ENCODE measurements at regions not wholly inside any gene's neighbourhood (a gene's known extent, or its start where the extent isn't known, plus 50 kb on each side); places are given as distances from the start of the nearest gene placed in this dataset.

DNA sequence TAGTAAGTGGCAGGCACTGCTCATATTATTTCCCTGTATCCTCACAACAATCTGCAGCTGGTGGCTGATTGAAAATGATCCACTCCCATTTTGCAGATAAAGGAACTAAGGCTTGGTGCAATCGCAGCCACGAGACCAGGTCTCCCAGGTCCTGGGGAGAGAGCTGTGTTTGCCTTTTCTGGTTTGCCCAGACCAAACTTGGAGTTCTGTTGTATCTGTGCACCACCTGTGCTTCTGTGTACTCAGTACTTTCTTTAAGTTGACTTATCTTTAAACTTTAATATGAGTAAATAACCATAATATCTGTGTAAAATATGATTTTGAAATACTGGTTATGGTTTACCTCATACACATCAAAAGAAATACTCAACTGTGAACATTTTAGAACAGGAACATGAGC is 625.7 kb upstream of the CFAP20DC start:
- Histone ChIP-seq H3K4me1 (no peaks in the 10 kb centered on the region), H3K27me3 (no peaks in the 10 kb centered on the region), H3K36me3 (no peaks in the 10 kb centered on the region), H3K9ac (no peak overlapping the region), H3K9me3 (no peaks in the 10 kb centered on the region), H4K20me1 (no peaks in the 10 kb centered on the region), H3K4me3 (no peak overlapping the region), H3K27ac (no peak overlapping the region), H3K4me2 (no peak overlapping the region)
- no peak for TF ChIP-seq Cebpa-rat (IDR thresholded peaks at IDR 0.05)

DNA sequence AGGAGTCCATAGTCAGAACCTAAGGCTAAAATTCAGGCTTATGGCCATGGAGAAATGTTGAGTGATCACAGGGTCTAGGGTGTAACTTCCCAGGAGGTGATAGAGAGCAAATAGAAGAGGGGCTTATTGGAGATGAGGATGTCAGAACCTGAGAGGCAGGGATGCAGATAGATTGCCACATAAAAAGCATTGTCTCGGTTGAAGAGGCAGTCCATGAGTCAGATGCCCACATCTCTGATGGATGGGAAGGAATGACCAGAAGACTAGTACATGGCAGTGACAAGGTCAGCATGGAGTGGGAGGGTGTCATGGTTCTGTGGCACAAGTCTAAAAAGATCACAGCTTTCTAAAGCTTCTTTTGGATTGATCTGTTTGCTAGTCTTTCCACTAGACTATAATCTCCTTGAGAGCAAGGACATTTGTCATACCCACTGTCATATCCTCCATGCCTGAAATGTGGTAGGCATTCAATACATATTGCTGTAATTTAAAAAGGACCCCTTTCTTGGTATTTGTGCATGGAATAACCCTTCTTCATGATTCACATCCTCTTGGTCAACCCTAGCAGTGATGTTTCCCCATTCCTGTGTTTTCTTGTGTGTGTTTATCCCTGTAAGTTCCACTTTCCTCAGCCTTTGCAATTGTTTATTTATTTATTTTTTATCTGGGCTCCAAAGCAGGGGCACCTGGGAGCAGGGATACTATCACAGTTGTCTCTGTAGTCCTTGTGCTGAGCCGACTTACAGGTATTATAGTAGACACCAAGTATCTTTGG is 613.4 kb upstream of the CFAP20DC start:
- no peaks in the 10 kb centered on the region for H3K36me3 ChIP-seq
- no peaks in the 10 kb centered on the region for H3K9me3 ChIP-seq
- H3K4me3 ChIP-seq, result no peak overlapping the region
- H4K20me1 ChIP-seq, result no peaks in the 10 kb centered on the region
- no peak overlapping the region for H3K4me2 ChIP-seq
- H3K27me3 ChIP-seq, result no peaks in the 10 kb centered on the region
- H3K9ac ChIP-seq, result no peak overlapping the region
- TF ChIP-seq Cebpa-rat (IDR thresholded peaks at IDR 0.05), result no peak
- no peak overlapping the region for H3K27ac ChIP-seq
- no peaks in the 10 kb centered on the region for H3K4me1 ChIP-seq

- no peak for TF ChIP-seq Cebpa-rat (IDR thresholded peaks at IDR 0.05)
- Histone ChIP-seq H3K9me3 (0 out of 2 replicates have a peak, but pooled peaks cover 4% of the 10 kb centered on the region), H3K4me2 (no peak overlapping the region), H4K20me1 (no peaks in the 10 kb centered on the region), H3K36me3 (no peaks in the 10 kb centered on the region), H3K4me3 (no peak overlapping the region), H3K9ac (no peak overlapping the region), H3K4me1 (peaks cover 7% of the 10 kb centered on the region; the same call in 1 of the 2 replicates), H3K27ac (no peak overlapping the region), H3K27me3 (no peaks in the 10 kb centered on the region)
Measured at GRCh38 chr3:59660852-59661625, 611.2 kb upstream of the CFAP20DC start.

GRCh38 chr3:59660376-59660775 is 610.6 kb upstream of the CFAP20DC start:
- no peaks in the 10 kb centered on the region for H3K36me3 ChIP-seq
- no peak for TF ChIP-seq Cebpa-rat (IDR thresholded peaks at IDR 0.05)
- no peak overlapping the region for H3K9ac ChIP-seq
- no peaks in the 10 kb centered on the region for H4K20me1 ChIP-seq
- H3K27me3 ChIP-seq, result no peaks in the 10 kb centered on the region
- no peak overlapping the region for H3K4me2 ChIP-seq
- no peak overlapping the region for H3K4me3 ChIP-seq
- no peak overlapping the region for H3K27ac ChIP-seq
- H3K4me1 ChIP-seq, result peaks cover 14% of the 10 kb centered on the region
- 0 out of 2 replicates have a peak, but pooled peaks cover 4% of the 10 kb centered on the region for H3K9me3 ChIP-seq

DNA sequence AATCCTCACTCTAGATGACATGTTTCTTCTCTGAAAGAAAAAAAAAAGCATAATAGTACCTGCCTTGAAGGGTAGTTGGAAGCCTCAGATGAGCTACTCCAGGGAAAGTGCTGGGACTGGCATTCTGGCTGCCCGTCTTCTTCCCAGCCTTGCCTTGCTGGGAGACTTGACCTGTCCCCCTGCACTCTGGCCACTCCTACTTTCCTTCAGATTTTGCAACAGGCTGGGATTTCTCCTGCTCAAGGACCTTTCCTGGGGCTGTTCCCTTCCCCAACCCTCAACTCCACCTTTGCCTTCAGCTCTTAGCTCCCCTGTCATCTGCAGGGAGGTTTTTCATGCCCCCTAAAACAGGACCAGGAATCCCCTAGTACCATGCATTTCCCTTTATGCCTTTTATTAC is 609.9 kb upstream of the CFAP20DC start:
- H4K20me1 ChIP-seq, result no peaks in the 10 kb centered on the region
- no peaks in the 10 kb centered on the region for H3K36me3 ChIP-seq
- peaks cover 20% of the 10 kb centered on the region for H3K4me1 ChIP-seq
- no peaks in the 10 kb centered on the region for H3K27me3 ChIP-seq
- no peak for TF ChIP-seq Cebpa-rat (IDR thresholded peaks at IDR 0.05)
- H3K27ac ChIP-seq, result no peak overlapping the region
- 0 out of 2 replicates have a peak, but pooled peaks cover 4% of the 10 kb centered on the region for H3K9me3 ChIP-seq
- H3K4me2 ChIP-seq, result no peak overlapping the region
- H3K9ac ChIP-seq, result no peak overlapping the region
- H3K4me3 ChIP-seq, result no peak overlapping the region

DNA sequence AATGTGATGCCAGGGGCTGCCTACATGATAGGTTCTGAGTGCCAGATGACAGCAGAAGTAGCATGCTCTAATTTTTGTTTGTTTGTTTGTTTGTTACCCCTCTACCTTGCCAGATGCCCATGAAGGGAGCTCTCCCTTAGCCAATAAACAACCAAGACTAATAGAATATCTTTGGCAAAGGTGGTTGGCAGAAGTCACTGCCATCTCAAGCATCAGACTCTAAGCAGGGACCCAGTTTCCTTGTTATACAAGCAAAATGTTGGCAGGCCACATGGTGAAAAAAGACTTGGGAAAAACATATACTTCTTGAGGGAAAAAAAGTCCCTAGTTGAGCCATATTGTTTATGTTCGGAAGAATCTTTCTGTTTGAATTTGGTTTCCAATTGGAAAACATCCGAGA is 609.0 kb upstream of the CFAP20DC start:
- 0 out of 2 replicates have a peak, but pooled peaks cover 4% of the 10 kb centered on the region for H3K9me3 ChIP-seq
- no peaks in the 10 kb centered on the region for H3K27me3 ChIP-seq
- no peak overlapping the region for H3K27ac ChIP-seq
- H3K4me3 ChIP-seq, result no peak overlapping the region
- H3K4me2 ChIP-seq, result no peak overlapping the region
- no peaks in the 10 kb centered on the region for H3K36me3 ChIP-seq
- no peak overlapping the region for H3K9ac ChIP-seq
- H4K20me1 ChIP-seq, result no peaks in the 10 kb centered on the region
- TF ChIP-seq Cebpa-rat (IDR thresholded peaks at IDR 0.05), result no peak
- H3K4me1 ChIP-seq, result peaks cover 20% of the 10 kb centered on the region

DNA sequence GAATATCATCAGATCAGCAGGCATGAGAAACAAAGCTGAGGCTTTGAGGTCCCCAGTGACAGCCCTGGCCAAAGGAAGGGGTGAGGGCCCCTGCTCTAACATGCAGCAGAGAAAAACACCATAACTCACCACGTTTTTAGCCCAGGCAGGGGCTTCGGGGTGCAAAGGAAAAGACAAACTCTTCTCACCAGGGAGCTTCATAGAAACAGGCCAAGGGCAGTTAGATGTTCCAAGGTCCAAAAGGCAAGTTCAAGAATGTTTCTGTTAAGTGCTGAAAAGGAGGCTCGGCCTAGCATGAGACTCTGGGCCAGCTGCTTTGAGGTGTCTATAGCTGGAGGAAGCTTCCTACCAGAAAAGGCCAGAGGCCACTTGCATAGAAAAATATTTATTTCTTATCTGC is 608.4 kb upstream of the CFAP20DC start:
- no peak overlapping the region for H3K4me2 ChIP-seq
- TF ChIP-seq Cebpa-rat (IDR thresholded peaks at IDR 0.05), result no peak
- H3K27ac ChIP-seq, result no peak overlapping the region
- H3K4me3 ChIP-seq, result no peak overlapping the region
- peaks cover 20% of the 10 kb centered on the region for H3K4me1 ChIP-seq
- no peaks in the 10 kb centered on the region for H3K27me3 ChIP-seq
- H3K9me3 ChIP-seq, result 0 out of 2 replicates have a peak, but pooled peaks cover 4% of the 10 kb centered on the region
- H3K36me3 ChIP-seq, result no peaks in the 10 kb centered on the region
- no peak overlapping the region for H3K9ac ChIP-seq
- H4K20me1 ChIP-seq, result no peaks in the 10 kb centered on the region

DNA sequence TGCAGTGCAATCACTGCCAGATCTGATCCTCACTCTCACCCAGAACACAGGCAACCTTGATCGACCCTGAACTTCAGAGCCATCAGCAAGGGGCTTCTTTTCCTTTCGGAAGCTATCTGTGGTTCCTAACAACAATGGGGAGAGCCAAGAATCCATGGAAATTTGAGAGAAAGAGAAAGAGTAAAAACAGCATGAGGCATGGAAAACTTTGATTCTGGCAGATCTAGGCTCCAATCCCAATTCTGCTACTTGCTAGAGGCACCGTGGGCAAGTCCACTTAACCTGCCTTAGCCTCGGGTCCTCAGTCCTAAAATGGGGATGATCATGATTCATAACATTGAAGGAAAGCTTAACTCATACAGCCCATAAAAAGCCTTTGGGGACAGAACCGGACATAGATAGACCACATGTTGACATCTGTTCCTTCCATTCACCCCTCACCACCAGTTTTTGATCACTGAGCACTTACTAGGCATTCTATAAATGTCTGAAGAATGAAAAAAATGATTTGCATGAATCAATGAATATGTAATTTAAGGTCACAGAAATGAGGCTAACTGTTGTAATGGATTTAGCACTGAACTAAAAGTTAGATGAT is 605.7 kb upstream of the CFAP20DC start:
- peaks cover 16% of the 10 kb centered on the region for H3K9me3 ChIP-seq
- no peaks in the 10 kb centered on the region for H3K36me3 ChIP-seq
- H3K4me3 ChIP-seq, result no peak overlapping the region
- H3K9ac ChIP-seq, result no peak overlapping the region
- H3K27ac ChIP-seq, result no peak overlapping the region
- no peaks in the 10 kb centered on the region for H3K27me3 ChIP-seq
- TF ChIP-seq Cebpa-rat (IDR thresholded peaks at IDR 0.05), result no peak
- H4K20me1 ChIP-seq, result no peaks in the 10 kb centered on the region
- peak overlapping the region; percentile 33 for H3K4me2 ChIP-seq
- H3K4me1 ChIP-seq, result peaks cover 20% of the 10 kb centered on the region

GRCh38 chr3:59654480-59655417 is 604.9 kb upstream of the CFAP20DC start:
- TF ChIP-seq Cebpa-rat (IDR thresholded peaks at IDR 0.05), result no peak
- Histone ChIP-seq H3K36me3 (no peaks in the 10 kb centered on the region), H3K4me2 (peak overlapping the region; percentile 33), H3K4me3 (no peak overlapping the region), H3K27ac (no peak overlapping the region), H3K9ac (no peak overlapping the region), H3K9me3 (peaks cover 24% of the 10 kb centered on the region), H3K27me3 (no peaks in the 10 kb centered on the region), H3K4me1 (peaks cover 20% of the 10 kb centered on the region), H4K20me1 (no peaks in the 10 kb centered on the region)
